NCI-H510A (cell line): ENCODE measurements at regions not wholly inside any gene's neighbourhood (a gene's known extent, or its start where the extent isn't known, plus 50 kb on each side); places are given as distances from the start of the nearest gene placed in this dataset.

ENCODE experiments used
- DNase-seq: peaks from one replicate; lab custom pipeline; 2025; lab: John Stamatoyannopoulos, UW

DNA sequence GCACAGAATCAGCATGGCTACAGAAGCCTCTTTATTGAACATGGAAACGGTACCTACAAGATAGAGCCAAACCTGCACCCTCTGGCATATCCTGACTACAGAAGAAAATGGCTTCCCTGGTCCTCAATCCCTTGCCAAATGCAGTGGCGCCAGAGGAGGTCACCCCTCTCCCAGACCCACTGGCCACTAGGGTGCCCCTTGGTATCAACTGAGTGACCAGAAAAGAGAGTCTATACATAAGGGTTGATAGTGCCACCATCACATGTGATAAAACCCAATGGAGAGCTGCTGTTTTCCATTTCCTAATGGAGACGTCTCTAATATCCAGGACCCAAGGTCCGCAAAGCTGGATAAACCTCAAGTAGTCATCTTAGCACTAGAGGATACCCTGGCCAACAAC lies 52.7 kb upstream of the ALK start:
- DNase-seq, result no peak

GRCh38 chr2:29977284-29977683 lies 55.9 kb upstream of the ALK start:
- no peak for DNase-seq

DNA sequence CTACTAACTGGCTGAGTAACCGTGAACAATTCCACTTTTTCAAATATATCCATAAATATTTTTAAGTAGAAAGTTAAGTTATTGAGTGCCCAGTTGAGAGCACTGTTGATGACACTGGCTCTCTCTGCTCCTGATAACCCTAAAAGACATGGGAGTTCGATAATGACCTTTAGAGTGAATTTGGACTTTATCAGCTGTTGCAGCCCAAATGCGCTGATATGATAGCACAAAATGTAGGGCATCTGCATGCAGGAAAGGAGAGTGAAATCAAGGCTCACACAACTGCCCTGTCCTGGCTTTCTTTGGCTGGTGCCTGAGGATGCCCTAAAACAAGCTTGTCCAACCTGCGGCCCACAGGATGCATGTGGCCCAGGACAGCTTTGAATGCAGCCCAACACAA lies 60.0 kb upstream of the ALK start:
- DNase-seq, result no peak

- DNase-seq, result no peak
Measured at GRCh38 chr2:29983308-29983707, 61.9 kb upstream of the ALK start.

DNA sequence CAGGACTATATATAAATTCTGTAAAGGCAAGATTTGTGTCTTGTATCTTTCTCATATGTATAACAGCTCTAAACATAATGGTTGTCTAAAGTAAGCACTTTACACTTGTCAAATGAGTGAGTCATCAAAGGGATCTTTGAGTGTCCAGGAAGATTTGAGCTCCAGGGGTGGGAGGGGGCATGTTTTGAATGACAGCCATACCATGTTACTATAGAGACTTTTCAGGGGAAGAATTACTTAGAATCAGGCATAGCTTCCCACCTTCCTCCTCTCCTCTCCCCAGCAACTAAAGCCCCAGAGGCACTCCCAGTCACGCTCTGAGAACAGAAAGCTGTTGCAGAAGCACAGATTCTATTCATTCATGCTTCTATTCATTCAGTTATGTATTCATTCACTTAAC lies 65.8 kb upstream of the ALK start:
- DNase-seq, result no peak

- no peak for DNase-seq
Measured at GRCh38 chr2:29990129-29990528, 68.7 kb upstream of the ALK start.

GRCh38 chr2:29991086-29991485 lies 69.7 kb upstream of the ALK start:
- no peak for DNase-seq

DNA sequence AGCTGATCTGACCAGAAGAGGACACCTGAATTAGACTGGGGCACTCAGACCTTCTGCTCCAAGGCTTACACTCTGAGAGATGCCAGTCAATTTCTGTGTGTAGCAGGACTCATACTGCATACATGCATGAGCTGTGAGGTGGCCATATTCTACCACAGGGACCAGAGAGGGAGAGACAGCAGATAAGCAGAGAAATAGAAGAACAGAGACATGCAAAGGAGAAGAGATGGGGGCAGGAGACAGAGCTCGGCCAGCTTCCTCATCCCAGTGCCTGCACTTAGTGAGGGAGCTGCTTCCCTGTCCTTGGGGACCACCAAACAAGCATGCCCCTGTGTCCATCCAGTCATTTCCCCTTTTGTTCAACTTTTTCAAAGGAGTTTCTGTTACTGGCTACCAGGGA lies 73.9 kb upstream of the ALK start:
- no peak for DNase-seq

DNA sequence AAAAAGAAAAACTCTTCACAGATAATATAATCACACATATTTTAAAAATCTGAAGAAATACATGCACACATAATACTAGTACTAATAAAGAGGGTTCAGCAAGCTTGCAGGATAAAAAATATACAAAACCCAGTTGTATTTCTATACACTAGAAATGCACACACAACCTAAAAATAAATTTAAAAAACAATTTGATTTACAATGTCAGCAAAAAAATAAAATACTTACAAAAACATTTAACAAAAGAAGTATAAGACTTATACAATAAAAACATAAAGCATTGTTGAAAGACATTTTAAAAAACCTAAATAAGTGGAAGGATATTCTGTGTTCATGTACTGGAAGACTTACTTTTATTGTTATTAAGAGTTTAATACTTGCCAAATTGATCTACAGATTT lies 81.7 kb upstream of the ALK start:
- DNase-seq, result no peak

GRCh38 chr2:30022444-30023071 lies 101.2 kb upstream of the ALK start:
- no peak for DNase-seq

DNA sequence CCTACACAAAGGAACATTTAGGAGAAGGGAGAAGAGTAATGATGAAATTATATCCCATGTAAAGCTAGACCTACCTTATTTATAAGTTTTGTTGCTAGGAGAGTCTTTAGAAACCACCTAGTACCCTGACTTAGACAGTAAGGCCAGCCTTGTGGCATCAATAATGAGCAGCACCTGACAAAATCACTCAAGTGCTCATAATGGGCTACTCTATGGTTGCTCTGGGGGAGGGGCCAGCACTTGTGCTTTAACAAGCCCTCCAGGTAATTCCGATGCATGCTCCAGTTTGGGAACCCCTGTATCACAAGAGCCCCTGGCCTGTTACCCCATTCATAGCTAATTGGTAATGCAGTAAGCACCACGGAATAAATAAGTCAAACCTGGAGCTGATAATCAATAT lies 102.9 kb upstream of the ALK start:
- DNase-seq, result no peak

- DNase-seq, result no peak
Measured at GRCh38 chr2:30026091-30027055, 105.0 kb upstream of the ALK start.

GRCh38 chr2:30029804-30030203 lies 108.4 kb upstream of the ALK start:
- no peak for DNase-seq

DNA sequence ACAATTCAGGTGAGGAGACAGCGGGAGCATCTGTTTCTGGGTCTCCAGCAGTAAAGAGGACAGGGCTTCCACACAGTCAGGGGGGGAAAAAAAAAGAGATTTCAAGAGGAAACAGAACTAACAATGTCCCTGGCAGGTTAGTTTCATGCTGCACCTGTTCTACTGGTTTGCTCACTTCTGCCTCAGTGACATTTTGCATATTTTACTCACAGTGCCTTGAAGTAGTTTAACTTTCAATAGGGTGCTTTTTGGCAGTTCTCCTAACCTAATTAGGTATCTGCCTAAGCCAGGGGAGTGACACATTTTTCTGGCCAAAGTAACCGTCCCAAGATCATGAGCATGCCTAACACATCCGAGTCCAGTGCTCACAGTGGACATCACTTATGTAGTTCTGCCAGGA lies 109.0 kb upstream of the ALK start:
- no peak for DNase-seq

- no peak for DNase-seq
Measured at GRCh38 chr2:30031184-30031583, 109.8 kb upstream of the ALK start.

DNA sequence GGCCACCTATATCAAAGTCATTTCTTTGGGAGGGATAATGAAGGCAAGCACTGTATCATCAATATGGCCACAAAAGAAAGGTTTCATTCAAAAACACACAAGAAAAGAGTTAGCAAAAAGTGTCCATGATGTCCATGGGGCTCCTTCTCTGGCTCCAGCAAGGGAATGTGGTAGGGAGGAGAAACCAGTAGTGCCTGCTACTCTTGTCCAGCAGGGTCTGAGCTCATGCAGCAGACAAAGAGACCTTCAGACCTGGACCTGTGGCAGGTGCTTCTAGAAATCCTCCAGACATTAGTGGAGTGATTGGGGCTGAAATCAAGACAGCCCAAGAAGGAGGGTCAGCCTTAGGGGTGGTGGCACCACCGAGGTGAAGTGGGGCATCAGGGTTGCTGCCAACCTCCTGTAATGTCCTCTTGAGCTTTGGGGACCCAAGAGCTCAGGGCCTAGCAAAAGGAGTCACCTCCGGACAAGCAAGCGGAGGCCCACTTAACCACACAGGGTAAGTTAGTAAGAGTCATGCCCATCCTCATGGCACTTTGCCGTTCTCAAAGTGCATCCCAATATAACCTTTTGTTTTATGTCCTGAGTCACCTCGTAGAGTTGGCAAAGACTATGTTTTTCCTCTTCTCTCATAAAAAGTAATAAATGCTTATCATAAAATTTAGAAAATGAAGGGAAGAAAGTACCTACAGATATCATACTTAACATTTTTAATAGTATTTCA lies 112.6 kb upstream of the YPEL5 start:
- no peak for DNase-seq

DNA sequence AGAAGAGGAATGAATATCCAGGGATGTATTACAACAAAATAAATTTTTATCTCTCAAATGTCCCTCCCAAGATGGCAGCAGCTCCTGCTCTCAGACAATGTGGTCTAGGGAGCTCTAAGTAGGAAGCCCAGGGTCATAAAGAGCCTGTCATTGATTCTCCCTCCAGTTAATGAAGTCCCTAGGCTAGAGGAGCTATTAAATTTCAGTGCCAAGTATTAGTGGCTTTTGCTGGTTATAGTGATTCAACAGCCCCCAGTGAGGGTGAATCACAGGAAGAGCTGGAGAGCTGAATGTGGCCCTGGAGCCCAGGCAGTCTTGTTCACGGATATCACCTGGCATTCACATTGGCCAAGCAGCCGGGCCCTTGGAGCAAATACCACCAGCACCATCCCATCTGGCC lies 109.8 kb upstream of the YPEL5 start:
- DNase-seq, result no peak

DNA sequence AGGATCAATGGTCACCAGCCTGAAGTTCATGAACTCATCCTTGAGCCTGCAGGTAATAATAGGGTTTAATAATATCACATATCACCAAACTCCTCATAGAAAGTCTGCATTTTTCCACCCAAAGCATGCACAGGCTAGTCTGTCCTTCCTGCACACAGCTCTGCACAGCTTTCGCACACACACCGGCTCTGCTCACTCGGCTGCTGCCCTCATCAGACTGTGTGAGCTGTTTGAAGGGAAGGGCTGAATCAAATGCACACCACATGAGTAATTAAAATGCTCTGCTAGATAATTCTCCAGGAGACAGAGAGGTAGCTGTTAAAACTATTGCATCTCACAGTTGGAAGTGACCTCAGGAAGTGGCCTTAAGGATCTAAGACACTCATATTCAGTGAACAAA lies 108.4 kb upstream of the YPEL5 start:
- DNase-seq, result no peak

DNA sequence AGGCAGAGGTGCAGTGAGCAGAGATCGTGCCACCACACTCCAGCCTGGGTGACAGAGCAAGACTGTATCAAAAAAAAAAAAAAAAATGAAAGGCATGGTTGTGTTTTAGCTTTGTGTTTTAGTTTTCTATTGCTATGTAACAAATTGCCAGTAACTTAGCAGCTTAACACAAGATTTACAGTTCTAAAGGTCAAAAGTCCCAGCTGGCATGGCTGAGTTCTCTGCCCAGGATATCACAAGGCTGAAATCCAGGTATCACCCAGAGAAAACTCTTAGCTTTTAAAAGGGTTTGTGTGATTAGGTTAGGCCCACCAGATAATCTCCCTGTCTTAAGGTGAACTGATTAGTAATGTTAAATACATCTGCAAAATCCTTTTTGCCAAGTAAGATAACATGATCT lies 107.7 kb upstream of the YPEL5 start:
- no peak for DNase-seq

DNA sequence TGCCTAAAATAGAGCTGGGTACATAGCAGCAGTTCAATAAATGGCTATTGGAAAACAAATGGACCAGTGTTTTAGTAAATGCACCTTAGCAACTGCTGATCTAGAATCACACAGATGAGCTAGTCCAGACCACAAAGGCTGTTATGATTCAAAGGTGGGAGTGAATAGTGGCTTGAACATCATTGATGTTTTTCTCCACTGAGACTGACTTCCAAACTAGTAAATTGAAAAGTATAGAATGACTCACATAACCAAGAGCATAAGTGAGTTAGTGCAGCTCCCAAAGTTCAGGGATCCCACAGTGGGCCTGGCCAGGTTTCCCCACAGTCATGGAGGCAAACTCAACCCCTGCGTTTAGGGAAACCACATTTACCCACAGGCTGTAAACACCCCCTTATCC lies 106.7 kb upstream of the YPEL5 start:
- DNase-seq, result no peak

DNA sequence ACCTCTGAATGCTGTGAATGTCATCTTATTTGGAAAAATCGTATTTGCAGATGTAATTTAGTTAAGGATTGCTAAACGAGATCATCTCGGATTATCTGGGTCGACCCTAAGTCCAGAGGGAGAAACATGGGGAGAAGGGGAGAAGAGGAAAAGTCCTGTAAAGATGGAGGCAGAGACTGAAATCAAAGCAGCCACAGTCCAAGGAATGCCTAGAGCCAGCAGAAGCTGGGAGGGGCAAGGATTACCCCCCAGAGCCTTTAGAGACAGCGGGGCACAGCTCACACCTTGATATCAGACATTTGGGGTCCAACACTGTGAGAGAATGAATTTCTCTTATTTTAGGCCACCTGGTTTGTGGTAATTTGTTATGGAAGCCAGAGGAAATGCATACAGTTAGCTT lies 104.9 kb upstream of the YPEL5 start:
- DNase-seq, result no peak

- DNase-seq, result no peak
Measured at GRCh38 chr2:30046396-30046795, 100.4 kb upstream of the YPEL5 start.

DNA sequence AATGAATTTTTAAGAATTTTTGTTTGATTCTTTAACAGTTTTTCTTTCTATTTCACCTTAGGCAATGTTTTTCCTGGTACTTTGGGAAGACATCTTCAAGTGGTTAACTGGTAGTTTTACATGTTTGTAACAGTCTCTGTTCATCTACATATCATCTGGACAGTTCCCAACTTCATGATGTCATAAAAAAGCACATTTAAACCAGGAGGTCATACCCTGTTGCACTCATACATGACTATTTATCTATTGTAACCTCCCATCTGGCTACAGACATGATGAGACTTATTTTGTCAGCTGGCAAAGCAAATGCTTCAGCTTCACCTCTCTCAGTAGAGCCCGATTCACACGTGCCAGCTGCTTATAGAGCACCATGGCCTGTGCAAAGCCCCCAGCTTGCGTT lies 99.8 kb upstream of the YPEL5 start:
- DNase-seq, result no peak
